GM18873 (cell line): ENCODE measurements at regions not wholly inside any gene's neighbourhood (a gene's known extent, or its start where the extent isn't known, plus 50 kb on each side); places are given as distances from the start of the nearest gene placed in this dataset.

Experiments used
- ATAC-seq: cut with Tn5 transposase; IDR thresholded peaks from one replicate; pipeline ENCODE4 v1.9.1; 2021; ENCODE audit warnings: mild to moderate bottlenecking, moderate library complexity, moderate number of reproducible peaks; ENCODE audit not compliant: unreplicated experiment, low FRiP score

GRCh38 chr9:95822583-95823431 is 52.7 kb upstream of the ERCC6L2 start:
- ATAC-seq = peak; percentile 80

- no peak for ATAC-seq
These were observed 53.5 kb upstream of the ERCC6L2 start for GRCh38 chr9:95822015-95822414.

- no peak for ATAC-seq
These were observed 55.4 kb upstream of the ERCC6L2 start for GRCh38 chr9:95820074-95820473.

- no peak for ATAC-seq
These were observed 55.9 kb upstream of the ERCC6L2 start for GRCh38 chr9:95819636-95820035.

- no peak for ATAC-seq
These were observed 58.3 kb upstream of the ERCC6L2 start for GRCh38 chr9:95817205-95817604.

GRCh38 chr9:95816716-95817115 is 58.8 kb upstream of the ERCC6L2 start:
- ATAC-seq = no peak

- no peak for ATAC-seq
These were observed 59.5 kb upstream of the ERCC6L2 start for GRCh38 chr9:95815961-95816360.

- ATAC-seq = no peak
These were observed 60.4 kb upstream of the ERCC6L2 start for GRCh38 chr9:95815133-95815532.

GRCh38 chr9:95813923-95814322 is 61.6 kb upstream of the ERCC6L2 start:
- ATAC-seq = no peak

- ATAC-seq = no peak
These were observed 64.7 kb upstream of the ERCC6L2 start for GRCh38 chr9:95810814-95811213.

GRCh38 chr9:95810133-95810532 is 65.4 kb upstream of the ERCC6L2 start:
- ATAC-seq = no peak

GRCh38 chr9:95809686-95810085 is 65.8 kb upstream of the ERCC6L2 start:
- no peak for ATAC-seq

GRCh38 chr9:95808011-95808410 is 67.5 kb upstream of the ERCC6L2 start:
- ATAC-seq = no peak

- ATAC-seq = no peak
These were observed 68.1 kb upstream of the ERCC6L2 start for GRCh38 chr9:95807326-95807947.

GRCh38 chr9:95803197-95803596 is 72.3 kb upstream of the ERCC6L2 start:
- ATAC-seq = no peak

GRCh38 chr9:95801797-95802196 is 73.7 kb upstream of the ERCC6L2 start:
- ATAC-seq = no peak

GRCh38 chr9:95796029-95796428 is 79.5 kb upstream of the ERCC6L2 start:
- no peak for ATAC-seq

- ATAC-seq = no peak
These were observed 81.3 kb upstream of the ERCC6L2 start for GRCh38 chr9:95793924-95794828.

- ATAC-seq = no peak
These were observed 83.8 kb upstream of the ERCC6L2 start for GRCh38 chr9:95791695-95792094.

- ATAC-seq = no peak
These were observed 84.2 kb upstream of the ERCC6L2 start for GRCh38 chr9:95791286-95791685.

- no peak for ATAC-seq
These were observed 86.9 kb upstream of the ERCC6L2 start for GRCh38 chr9:95788521-95788991.
